MCF 10A (cell line): ENCODE measurements at regions not wholly inside any gene's neighbourhood (a gene's known extent, or its start where the extent isn't known, plus 50 kb on each side); places are given as distances from the start of the nearest gene placed in this dataset.

ENCODE experiments used
- BruUV-seq: library from RNA; stranded (reverse); fragments of 400-500 nt; replicated peaks from 2 replicates; lab custom pipeline; 2021; lab: Mats Ljungman, UMichigan
- CTCF ChIA-PET: fragments of 300-600 bp; sonication (Branson Sonifier 250); formaldehyde crosslinking; extraction: SDS; loops from one replicate; lab custom pipeline; 2021; ENCODE audit warnings: antibody characterized with exemption, inconsistent platforms; lab: Yijun Ruan, JAX
- POLR2A ChIA-PET: fragments of 300-600, 350-650 bp; sonication (Branson Sonifier 250); formaldehyde crosslinking; extraction: SDS; loops from one replicate; lab custom pipeline; 2020; ENCODE audit warnings: antibody characterized with exemption, inconsistent platforms; lab: Yijun Ruan, JAX
- DNase-seq: peaks from one replicate; pipeline ENCODE4 v3.0.0-alpha.2; 2018; ENCODE audit not compliant: unreplicated experiment
- H3K27ac Mint-ChIP-seq: one replicate; pipeline ENCODE4 v1.8.0; 2022; ENCODE audit warnings: mild to moderate bottlenecking, low read depth, mixed read lengths; ENCODE audit not compliant: unreplicated experiment
- H3K27me3 Mint-ChIP-seq: one replicate; pipeline ENCODE4 v1.8.0; 2022; ENCODE audit warnings: mixed read lengths; ENCODE audit not compliant: insufficient read depth, unreplicated experiment
- H3K36me3 Mint-ChIP-seq: one replicate; pipeline ENCODE4 v1.8.0; 2022; ENCODE audit warnings: mild to moderate bottlenecking, moderate library complexity, mixed read lengths; ENCODE audit not compliant: insufficient read depth, unreplicated experiment
- H3K4me1 Mint-ChIP-seq: one replicate; pipeline ENCODE4 v1.8.0; 2022; ENCODE audit warnings: mixed read lengths; ENCODE audit not compliant: insufficient read depth, unreplicated experiment
- H3K4me3 Mint-ChIP-seq: one replicate; pipeline ENCODE4 v1.8.0; 2022; ENCODE audit warnings: mild to moderate bottlenecking, moderate library complexity, mixed read lengths; ENCODE audit not compliant: unreplicated experiment
- H3K9me3 Mint-ChIP-seq: one replicate; pipeline ENCODE4 v1.8.0; 2022; ENCODE audit warnings: mixed read lengths; ENCODE audit not compliant: unreplicated experiment
- intact Hi-C: fragments of 100-400 bp; cut with micrococcal nuclease; formaldehyde crosslinking; loops from 2 replicates; pipeline ENCODE4 v1.14.1; 2022
- TF ChIP-seq, protein P1 (sequence below): fragments of 200-600 bp; IDR thresholded peaks from one replicate; pipeline ENCODE4 v1.8.0; 2022; ENCODE audit warnings: antibody characterized with exemption, mild to moderate bottlenecking; ENCODE audit not compliant: unreplicated experiment

- ChIA-PET POLR2A (no interaction called here), CTCF (no interaction called here)
- Mint-ChIP-seq H3K4me1 (peaks cover 6% of the 10 kb centered on the region), H3K9me3 (peaks cover 7% of the 10 kb centered on the region), H3K36me3 (no peaks in the 10 kb centered on the region), H3K4me3 (no peak overlapping the region), H3K27ac (no peak overlapping the region), H3K27me3 (no peaks in the 10 kb centered on the region)
- no TSS peak for BruUV-seq
- DNase-seq = no peak
- intact Hi-C loops = no loop called here
- TF ChIP-seq, protein P1, sequence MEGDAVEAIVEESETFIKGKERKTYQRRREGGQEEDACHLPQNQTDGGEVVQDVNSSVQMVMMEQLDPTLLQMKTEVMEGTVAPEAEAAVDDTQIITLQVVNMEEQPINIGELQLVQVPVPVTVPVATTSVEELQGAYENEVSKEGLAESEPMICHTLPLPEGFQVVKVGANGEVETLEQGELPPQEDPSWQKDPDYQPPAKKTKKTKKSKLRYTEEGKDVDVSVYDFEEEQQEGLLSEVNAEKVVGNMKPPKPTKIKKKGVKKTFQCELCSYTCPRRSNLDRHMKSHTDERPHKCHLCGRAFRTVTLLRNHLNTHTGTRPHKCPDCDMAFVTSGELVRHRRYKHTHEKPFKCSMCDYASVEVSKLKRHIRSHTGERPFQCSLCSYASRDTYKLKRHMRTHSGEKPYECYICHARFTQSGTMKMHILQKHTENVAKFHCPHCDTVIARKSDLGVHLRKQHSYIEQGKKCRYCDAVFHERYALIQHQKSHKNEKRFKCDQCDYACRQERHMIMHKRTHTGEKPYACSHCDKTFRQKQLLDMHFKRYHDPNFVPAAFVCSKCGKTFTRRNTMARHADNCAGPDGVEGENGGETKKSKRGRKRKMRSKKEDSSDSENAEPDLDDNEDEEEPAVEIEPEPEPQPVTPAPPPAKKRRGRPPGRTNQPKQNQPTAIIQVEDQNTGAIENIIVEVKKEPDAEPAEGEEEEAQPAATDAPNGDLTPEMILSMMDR = no peak
Measured at GRCh38 chr6:8828376-8828775, 393.0 kb upstream of the SLC35B3 start.

DNA sequence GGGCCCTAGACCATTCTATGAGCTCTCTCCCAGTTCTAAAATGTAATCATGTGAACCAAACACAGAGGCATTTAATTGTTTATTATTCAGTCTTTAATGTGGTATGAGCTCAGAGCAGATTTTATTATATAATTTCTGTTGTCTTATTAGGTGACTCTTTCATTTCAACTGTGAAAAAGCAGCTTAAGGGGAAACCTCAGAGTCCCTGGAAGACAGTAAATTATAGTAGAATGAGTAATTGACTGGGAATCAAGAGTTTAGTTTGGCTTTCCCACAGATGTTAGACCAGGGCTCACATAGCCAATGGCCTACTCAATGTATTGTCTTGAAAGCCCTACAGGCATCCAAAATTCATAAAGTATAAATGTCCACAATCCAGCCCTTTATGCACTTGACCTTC is 390.4 kb upstream of the SLC35B3 start:
- intact Hi-C loops = no loop called here
- ChIA-PET POLR2A (no interaction called here), CTCF (no interaction called here)
- no peaks in the 10 kb centered on the region for H3K36me3 Mint-ChIP-seq
- no peak for DNase-seq
- BruUV-seq = no TSS peak
- no peak overlapping the region for H3K4me3 Mint-ChIP-seq
- TF ChIP-seq, protein P1 = no peak
- H3K9me3 Mint-ChIP-seq = peaks cover 7% of the 10 kb centered on the region
- H3K27me3 Mint-ChIP-seq = no peaks in the 10 kb centered on the region
- H3K27ac Mint-ChIP-seq = no peak overlapping the region
- no peaks in the 10 kb centered on the region for H3K4me1 Mint-ChIP-seq

- DNase-seq = no peak
- BruUV-seq = no TSS peak
- TF ChIP-seq, protein P1 = no peak
- intact Hi-C loops = no loop called here
- Mint-ChIP-seq H3K4me3 (no peak overlapping the region), H3K36me3 (no peaks in the 10 kb centered on the region), H3K27ac (no peak overlapping the region), H3K9me3 (no peaks in the 10 kb centered on the region), H3K27me3 (no peaks in the 10 kb centered on the region), H3K4me1 (peaks cover 4% of the 10 kb centered on the region)
- CTCF ChIA-PET = no interaction called here
- POLR2A ChIA-PET = no interaction called here
Measured at GRCh38 chr6:8821981-8822381, 386.6 kb upstream of the SLC35B3 start.

DNA sequence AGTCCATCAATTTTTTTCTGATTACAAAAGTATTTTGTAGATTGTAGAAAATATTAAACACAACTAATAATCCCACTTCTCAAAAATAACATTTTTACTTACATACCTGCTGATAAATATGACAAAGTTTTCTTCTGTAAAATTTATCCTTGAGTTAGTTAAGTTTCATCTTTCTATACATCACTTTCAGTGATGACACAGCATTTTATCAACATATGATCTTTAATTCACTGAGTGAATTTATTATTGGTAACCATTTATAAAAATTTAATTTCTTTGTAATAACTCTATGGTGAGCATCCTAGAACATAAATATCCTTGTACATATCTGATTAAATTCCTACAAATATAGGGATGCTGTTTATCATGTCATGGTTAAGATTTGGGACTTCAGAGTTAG is 385.0 kb upstream of the SLC35B3 start:
- POLR2A ChIA-PET = no interaction called here
- CTCF ChIA-PET = no interaction called here
- DNase-seq = no peak
- Mint-ChIP-seq H3K4me1 (peaks cover 4% of the 10 kb centered on the region), H3K4me3 (no peak overlapping the region), H3K9me3 (no peaks in the 10 kb centered on the region), H3K36me3 (no peaks in the 10 kb centered on the region), H3K27me3 (no peaks in the 10 kb centered on the region), H3K27ac (no peak overlapping the region)
- intact Hi-C loops = no loop called here
- TF ChIP-seq, protein P1 = no peak
- BruUV-seq = no TSS peak
